AG04449 (cell line): ENCODE measurements at regions not wholly inside any gene's neighbourhood (a gene's known extent, or its start where the extent isn't known, plus 50 kb on each side); places are given as distances from the start of the nearest gene placed in this dataset.

Source experiments
- CTCF ChIA-PET: fragments of 350-600 bp; formaldehyde crosslinking; extraction: SDS; loops from one replicate; lab custom pipeline; 2021; ENCODE audit warnings: antibody characterized with exemption; lab: Yijun Ruan, JAX
- POLR2A ChIA-PET: fragments of 400-600, 350-600 bp; formaldehyde crosslinking; extraction: SDS; loops from one replicate; lab custom pipeline; 2020; ENCODE audit warnings: antibody characterized with exemption, inconsistent platforms; lab: Yijun Ruan, JAX
- DNase-seq: peaks from one replicate; pipeline ENCODE4 v3.0.0-alpha.2; 2010; ENCODE audit warnings: low read depth, low spot score
- H3K4me3 ChIP-seq: 2 replicates; pipeline ENCODE4 v1.5.1; 2011; ENCODE audit warnings: low read depth, mild to moderate bottlenecking, control low read depth, low read length
- CTCF ChIP-seq: IDR thresholded peaks from one replicate; pipeline ENCODE4 v1.5.1; 2011; ENCODE audit warnings: mild to moderate bottlenecking, moderate library complexity, low read length, control low read depth, inconsistent platforms; ENCODE audit not compliant: insufficient read depth; ENCODE audit errors: missing control alignments

GRCh38 chr22:48125416-48125815 lies 1363.0 kb downstream of the TBC1D22A start:
- H3K4me3 ChIP-seq, result no peak overlapping the region
- TF ChIP-seq CTCF, result no peak
- ChIA-PET CTCF (no interaction called here), POLR2A (no interaction called here)
- DNase-seq, result no peak

GRCh38 chr22:48121984-48122383 lies 1359.5 kb downstream of the TBC1D22A start:
- no peak for TF ChIP-seq CTCF
- CTCF ChIA-PET, result no interaction called here
- H3K4me3 ChIP-seq, result no peak overlapping the region
- POLR2A ChIA-PET, result no interaction called here
- DNase-seq, result no peak

- DNase-seq, result no peak
- no peak for TF ChIP-seq CTCF
- ChIA-PET CTCF (no interaction called here), POLR2A (no interaction called here)
- H3K4me3 ChIP-seq, result no peak overlapping the region
These were observed 1356.2 kb downstream of the TBC1D22A start for GRCh38 chr22:48118654-48119053.

- DNase-seq, result no peak
- no peak overlapping the region for H3K4me3 ChIP-seq
- ChIA-PET POLR2A (no interaction called here), CTCF (no interaction called here)
- no peak for TF ChIP-seq CTCF
These were observed 1354.4 kb downstream of the TBC1D22A start for GRCh38 chr22:48116871-48117270.

GRCh38 chr22:48112687-48113521 lies 1350.5 kb downstream of the TBC1D22A start:
- no peak for TF ChIP-seq CTCF
- no peak overlapping the region for H3K4me3 ChIP-seq
- CTCF ChIA-PET, result no interaction called here
- DNase-seq, result no peak
- POLR2A ChIA-PET, result no interaction called here

GRCh38 chr22:48106715-48107259 lies 1344.3 kb downstream of the TBC1D22A start:
- CTCF ChIA-PET, result no interaction called here
- no peak for DNase-seq
- TF ChIP-seq CTCF, result no peak
- H3K4me3 ChIP-seq, result no peak overlapping the region
- POLR2A ChIA-PET, result no interaction called here
